GM18526 (cell line): ENCODE measurements at regions not wholly inside any gene's neighbourhood (a gene's known extent, or its start where the extent isn't known, plus 50 kb on each side); places are given as distances from the start of the nearest gene placed in this dataset.

Experiments used
- POLR2A ChIP-seq: IDR thresholded peaks from 3 replicates; pipeline ENCODE4 v1.6.1; 2011; ENCODE audit not compliant: insufficient read length; ENCODE audit errors: extremely low read depth

DNA sequence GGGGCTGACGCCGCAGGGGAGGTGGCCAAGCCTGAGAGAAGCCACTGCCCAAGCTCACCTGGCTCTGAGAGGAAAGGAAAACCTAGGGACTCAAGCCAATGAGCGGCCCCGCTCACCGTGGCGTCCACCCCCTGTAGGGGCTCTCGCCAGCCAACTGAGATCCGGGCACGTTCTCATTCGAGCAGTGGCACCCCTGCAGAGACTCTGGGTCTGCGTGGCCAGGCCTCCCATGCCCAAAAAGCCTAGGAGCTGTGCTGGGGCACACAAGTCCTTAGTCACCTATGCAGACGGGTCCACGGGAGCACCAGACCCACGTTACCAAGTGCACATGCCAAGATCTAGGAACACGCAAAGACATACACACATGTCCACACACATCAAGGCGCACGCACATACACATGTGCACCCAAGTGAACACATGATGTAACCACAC, 106.2 kb downstream of the NCOR2 start:
- TF ChIP-seq POLR2A, result no peak

GRCh38 chr12:124460771-124461170, 106.6 kb downstream of the NCOR2 start:
- no peak for TF ChIP-seq POLR2A

DNA sequence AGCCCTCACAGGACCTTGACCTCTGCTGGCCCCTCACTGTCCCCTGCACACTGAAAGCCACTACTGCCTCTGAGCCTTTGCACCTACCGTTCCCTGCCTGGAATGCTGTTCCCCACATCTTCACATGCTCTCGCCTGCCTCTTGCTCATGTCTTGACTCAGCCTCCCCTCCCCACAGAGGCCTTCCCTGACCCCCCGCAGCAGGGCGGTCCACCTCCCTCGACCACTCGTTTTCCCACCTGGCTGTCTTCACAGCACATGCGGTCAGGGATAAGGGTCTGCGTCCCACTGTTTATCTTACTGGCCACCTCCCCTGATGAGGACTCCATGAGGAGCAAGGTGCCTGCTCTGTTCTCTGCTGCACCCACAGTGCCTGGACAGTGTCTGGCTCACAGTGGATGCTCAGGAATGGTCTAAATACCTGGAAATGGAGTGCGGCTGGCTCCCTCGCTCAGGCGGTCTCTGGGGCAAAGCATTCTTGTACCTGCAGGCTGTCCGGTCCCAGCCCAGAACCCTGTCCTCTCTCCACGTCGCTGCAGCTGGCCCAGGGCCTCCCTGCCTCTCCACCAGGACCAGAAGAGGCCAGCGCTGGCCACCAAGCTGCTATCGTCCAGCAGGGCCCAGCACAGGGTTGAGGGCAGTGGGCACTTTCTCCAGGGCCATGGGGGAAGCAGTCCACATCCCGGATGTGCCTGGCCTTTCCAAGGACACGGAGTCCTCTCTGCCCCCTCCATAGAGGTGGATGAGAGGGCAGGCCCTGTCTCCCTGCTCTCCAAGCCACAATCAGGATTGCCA, 107.4 kb downstream of the NCOR2 start:
- TF ChIP-seq POLR2A, result no peak

DNA sequence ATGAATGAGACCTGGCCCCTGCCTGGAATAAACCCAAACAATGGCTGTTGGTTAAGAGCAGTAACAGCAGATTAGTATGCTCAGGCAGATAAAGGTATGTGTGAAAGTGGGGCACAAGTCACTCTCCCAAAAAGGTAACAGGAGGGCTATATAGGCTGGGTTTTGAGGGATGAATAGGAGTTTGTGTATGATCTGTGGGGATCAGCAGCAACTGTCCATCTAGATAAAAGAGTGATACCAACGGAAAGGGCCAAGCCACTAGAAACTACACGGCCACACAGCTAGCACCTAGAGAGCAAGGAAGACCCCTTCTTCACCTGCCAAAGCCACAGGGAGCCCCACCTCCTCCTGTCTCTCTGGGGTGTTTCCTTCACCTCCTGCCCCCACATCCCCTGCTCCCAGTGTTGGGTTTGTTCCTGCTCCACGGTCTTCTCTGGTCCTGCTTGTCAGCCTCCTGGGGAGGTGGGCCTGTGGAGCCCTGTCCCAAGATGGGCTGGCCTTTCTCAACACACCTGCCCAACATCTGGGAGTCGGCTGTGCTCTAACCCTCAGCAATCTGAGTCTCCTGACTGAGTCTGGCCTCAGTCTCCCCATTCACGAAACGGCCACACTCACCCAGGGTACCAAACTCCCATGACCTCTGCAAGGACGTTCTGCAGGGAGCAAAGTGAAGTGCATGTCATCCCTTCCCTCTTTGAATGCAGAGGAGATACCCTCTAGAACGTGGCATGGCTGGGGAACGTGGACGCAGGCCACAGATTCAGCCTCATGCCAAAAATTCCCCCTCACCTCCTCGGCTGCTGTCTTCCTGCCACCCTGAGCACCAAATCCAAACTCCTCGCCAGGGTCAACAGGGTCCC, 108.2 kb downstream of the NCOR2 start:
- no peak for TF ChIP-seq POLR2A

- no peak for TF ChIP-seq POLR2A
Observed at GRCh38 chr12:124458220-124458991, 109.0 kb downstream of the NCOR2 start.

DNA sequence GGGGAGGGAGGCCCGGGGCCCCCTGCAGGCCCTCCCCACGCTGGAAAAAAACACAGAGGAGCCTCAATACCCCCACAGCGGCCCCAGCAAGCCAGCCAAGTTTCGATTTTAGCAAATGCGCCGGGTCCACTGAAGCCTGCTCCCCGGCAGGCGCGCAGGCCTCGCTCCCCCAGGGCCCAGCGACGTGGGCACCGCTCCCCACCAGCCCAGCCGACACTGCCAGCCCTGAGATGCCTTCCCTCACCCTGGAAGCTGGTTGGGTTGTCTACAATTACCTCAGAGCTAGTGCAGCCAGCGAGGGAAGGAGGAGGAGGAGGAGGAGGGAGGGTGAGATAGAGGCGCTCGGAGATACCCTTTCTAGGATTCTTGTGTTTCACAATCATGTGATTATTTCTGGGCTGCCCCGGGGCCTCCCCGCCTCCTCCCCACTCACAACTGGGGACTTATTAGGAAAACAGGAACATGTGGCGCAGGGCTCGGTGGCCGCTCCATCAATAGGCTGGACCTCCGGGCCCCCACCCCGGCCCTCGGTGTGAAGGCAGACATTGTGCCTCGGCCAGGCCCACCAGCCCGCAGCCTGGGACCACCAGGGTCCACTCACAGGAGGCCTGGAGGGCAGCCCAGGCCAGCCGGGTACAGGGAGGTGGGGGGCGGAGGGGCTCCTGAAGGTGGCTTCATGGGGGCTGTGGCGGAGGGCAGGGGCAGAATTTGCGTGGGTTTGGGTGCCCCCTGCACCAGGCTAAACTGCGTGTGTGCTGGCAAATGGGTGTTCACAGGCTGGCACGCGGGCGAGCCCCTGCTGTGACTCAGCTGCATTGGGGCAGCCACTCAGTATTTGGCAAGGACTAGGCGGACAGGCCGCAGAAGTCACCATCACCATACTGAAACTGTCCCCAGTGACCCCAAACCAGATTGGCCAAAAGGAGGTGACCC, 109.9 kb downstream of the NCOR2 start:
- TF ChIP-seq POLR2A, result no peak

DNA sequence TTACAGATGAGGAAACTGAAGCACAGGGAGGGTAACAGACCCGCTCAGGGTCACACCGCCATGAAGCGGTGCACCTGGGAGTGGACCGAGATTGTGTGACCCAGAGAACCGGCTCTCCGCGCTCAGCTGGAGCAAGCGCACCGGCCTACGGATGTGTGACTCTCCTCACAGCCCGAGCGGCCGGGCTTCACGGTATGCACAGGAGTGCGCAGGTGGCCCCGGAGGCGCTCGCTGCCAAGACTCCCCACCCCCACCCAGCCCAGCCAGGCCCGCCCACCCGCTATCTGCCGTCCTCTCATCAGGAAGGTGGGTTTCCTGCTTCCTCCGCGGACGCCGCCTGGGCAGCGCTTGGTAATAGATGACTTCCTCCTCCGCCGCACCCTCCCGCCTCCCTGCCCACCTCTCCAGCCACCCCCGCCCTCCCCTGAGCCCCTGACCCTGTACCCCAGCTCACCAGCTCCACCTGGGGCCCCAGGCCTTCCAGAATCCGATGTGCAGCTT, 110.7 kb downstream of the NCOR2 start:
- no peak for TF ChIP-seq POLR2A

GRCh38 chr12:124456133-124456651, 111.2 kb downstream of the NCOR2 start:
- no peak for TF ChIP-seq POLR2A

GRCh38 chr12:124455336-124455735, 112.1 kb downstream of the NCOR2 start:
- TF ChIP-seq POLR2A, result no peak

DNA sequence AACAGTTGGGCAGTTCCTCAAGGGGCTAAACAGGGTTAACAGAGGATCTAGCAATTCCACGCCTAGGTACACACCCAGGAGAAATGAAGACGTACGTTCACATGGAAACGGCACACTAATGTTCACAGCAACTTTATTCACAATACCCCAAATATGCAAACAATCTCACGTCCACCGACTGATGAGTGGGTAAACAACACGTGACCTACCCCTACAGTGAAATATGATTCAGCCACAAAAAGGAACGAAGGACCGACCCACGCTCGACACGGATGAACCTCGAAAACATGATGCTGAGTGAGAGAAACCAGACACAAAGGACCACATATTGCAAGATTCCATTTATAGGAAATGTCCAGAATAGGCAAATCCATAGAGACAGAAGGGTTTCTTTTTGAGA, 112.7 kb downstream of the NCOR2 start:
- TF ChIP-seq POLR2A, result no peak

DNA sequence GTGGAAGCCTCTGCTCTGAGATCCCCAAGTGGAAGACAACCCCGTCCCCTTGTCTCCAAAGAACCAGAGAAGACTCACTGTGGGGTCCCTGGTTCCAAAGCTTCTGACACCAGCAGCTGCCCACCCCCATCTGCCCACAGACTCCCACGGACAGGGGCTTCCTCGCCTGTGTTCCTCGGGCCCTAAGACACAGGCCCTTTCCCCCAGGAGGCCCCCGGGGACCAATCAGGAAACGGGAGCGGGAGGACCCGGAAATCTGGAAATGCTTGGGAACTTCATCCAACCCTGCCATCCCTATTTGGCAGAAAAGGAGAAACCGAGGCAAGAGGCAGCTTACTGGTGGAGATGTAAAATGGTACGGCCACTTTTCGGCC, 113.1 kb downstream of the NCOR2 start:
- no peak for TF ChIP-seq POLR2A

GRCh38 chr12:124453419-124454351, 113.7 kb downstream of the NCOR2 start:
- peak; percentile 46 for TF ChIP-seq POLR2A
